ENCODE measurements at regions not wholly inside any gene's neighbourhood (a gene's known extent, or its start where the extent isn't known, plus 50 kb on each side); places are given as distances from the start of the nearest gene placed in this dataset.
A peak's percentile ranks its signal among the peaks of the same experiment; 100 is the strongest.

GRCh38 chr4:71171592-71171991, 167.2 kb upstream of the SLC4A4 start:
- H3K27ac Mint-ChIP-seq, result no peak overlapping the region
- CTCF ChIA-PET, result no interaction called here

GRCh38 chr4:71181332-71181731, 157.5 kb upstream of the SLC4A4 start:
- no peak for TF ChIP-seq CBFB (CRISPR knock-in tag; IDR thresholded peaks at IDR 0.05; ENCODE audit: low read depth)
- TF ChIP-seq NFATC4 (CRISPR knock-in tag; IDR thresholded peaks at IDR 0.05), result no peak
- no peaks in the 10 kb centered on the region; the same call in 1 of the 2 replicates for H3K36me3 Mint-ChIP-seq
- ATAC-seq (no peak), DNase-seq (ENCODE audit: low spot score) (no peak)
- peaks cover 3% of the 10 kb centered on the region; the same call in 1 of the 2 replicates for H3K9me3 Mint-ChIP-seq
- CTCF ChIA-PET, result no interaction called here
- peaks cover 4% of the 10 kb centered on the region; the same call in 1 of the 2 replicates for H3K4me1 Mint-ChIP-seq
- POLR2A ChIA-PET, result no interaction called here
- no peak overlapping the region for H3K4me3 Mint-ChIP-seq
- no peak overlapping the region for H3K27ac Mint-ChIP-seq
- H3K27me3 Mint-ChIP-seq (ENCODE audit: low read depth), result peaks cover 23% of the 10 kb centered on the region

More at GRCh38 chr4:71171592-71171991, 167.2 kb upstream of the SLC4A4 start:
- TF ChIP-seq ETV6 (CRISPR knock-in tag; IDR thresholded peaks at IDR 0.05) (no peak), E2F1 (CRISPR knock-in tag; IDR thresholded peaks at IDR 0.05) (no peak), NR1H2 (CRISPR knock-in tag; IDR thresholded peaks at IDR 0.05) (no peak), IRF2 (CRISPR knock-in tag; IDR thresholded peaks at IDR 0.05; ENCODE audit: borderline replicate concordance, low read depth) (no peak), ZSCAN18 (CRISPR knock-in tag; IDR thresholded peaks at IDR 0.05) (no peak), MYBL2 (CRISPR knock-in tag; IDR thresholded peaks at IDR 0.05) (no peak), E2F5 (CRISPR knock-in tag; IDR thresholded peaks at IDR 0.05) (no peak)
- TF ChIP-seq, protein P1, sequence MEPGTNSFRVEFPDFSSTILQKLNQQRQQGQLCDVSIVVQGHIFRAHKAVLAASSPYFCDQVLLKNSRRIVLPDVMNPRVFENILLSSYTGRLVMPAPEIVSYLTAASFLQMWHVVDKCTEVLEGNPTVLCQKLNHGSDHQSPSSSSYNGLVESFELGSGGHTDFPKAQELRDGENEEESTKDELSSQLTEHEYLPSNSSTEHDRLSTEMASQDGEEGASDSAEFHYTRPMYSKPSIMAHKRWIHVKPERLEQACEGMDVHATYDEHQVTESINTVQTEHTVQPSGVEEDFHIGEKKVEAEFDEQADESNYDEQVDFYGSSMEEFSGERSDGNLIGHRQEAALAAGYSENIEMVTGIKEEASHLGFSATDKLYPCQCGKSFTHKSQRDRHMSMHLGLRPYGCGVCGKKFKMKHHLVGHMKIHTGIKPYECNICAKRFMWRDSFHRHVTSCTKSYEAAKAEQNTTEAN (CRISPR knock-in tag; IDR thresholded peaks at IDR 0.05), result no peak
- H3K36me3 Mint-ChIP-seq, result peaks cover 24% of the 10 kb centered on the region
- H3K9me3 Mint-ChIP-seq, result peaks cover 24% of the 10 kb centered on the region
- ATAC-seq, result no peak
- POLR2A ChIA-PET, result no interaction called here
- no peak overlapping the region for H3K4me3 Mint-ChIP-seq
- DNase-seq (ENCODE audit: low spot score), result no peak
- H3K27me3 Mint-ChIP-seq (ENCODE audit: low read depth), result peaks cover 4% of the 10 kb centered on the region
- no peaks in the 10 kb centered on the region for H3K4me1 Mint-ChIP-seq

DNA sequence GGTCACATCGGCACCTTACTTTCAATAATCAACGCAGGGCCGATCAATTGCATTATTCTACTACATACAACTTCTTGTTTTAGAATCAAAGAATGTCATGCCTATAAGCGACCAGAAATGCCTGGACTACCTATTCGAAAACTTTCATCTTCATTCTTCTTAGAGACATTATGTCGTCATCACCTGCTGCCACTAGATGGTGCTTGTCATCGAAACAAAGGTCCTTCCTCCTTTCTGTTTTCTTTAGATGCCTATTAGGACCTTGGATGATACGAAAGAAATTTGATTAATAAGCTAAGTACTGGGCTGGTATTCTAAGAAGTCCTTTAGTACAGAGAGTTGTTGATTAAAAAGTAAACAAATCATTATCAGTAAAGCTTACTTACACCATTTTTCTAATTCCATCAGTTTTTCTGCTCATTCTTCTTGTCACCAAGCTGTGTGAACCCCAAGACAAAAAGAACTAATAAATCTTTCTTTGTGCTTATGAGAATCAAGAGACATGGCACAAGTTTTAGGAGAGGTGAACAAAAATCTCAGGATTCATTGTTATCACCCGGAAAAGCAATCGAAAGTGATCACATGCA, 154.5 kb upstream of the SLC4A4 start:
- DNase-seq (ENCODE audit: low spot score) (peak; percentile 29), ATAC-seq (no peak)
- no peak for TF ChIP-seq ARID4B (CRISPR knock-in tag; IDR thresholded peaks at IDR 0.05; ENCODE audit: borderline replicate concordance)
- TF ChIP-seq TEAD1 (CRISPR knock-in tag; IDR thresholded peaks at IDR 0.05), result no peak
- TF ChIP-seq, protein P1 (CRISPR knock-in tag; IDR thresholded peaks at IDR 0.05), result no peak
- TF ChIP-seq CTCF (IDR thresholded peaks at IDR 0.05), result peak; percentile 39; the same call in 1 of the 2 replicates
- Mint-ChIP-seq H3K27ac (no peak overlapping the region), H3K27me3 (ENCODE audit: low read depth) (peaks cover 44% of the 10 kb centered on the region), H3K4me1 (peaks cover 16% of the 10 kb centered on the region), H3K4me3 (no peak overlapping the region), H3K9me3 (no peaks in the 10 kb centered on the region), H3K36me3 (no peaks in the 10 kb centered on the region)
- CTCF ChIA-PET, result interaction anchor here (0.6 to 1.3 kb wide), 2 partner anchors 35 to 70 kb away, joined by 4 to 6 read pairs; no protein-coding TSS in a partner anchor
- POLR2A ChIA-PET, result no interaction called here
